Lung (tissue), 11 donors: ENCODE measurements at regions not wholly inside any gene's neighbourhood (a gene's known extent, or its start where the extent isn't known, plus 50 kb on each side); places are given as distances from the start of the nearest gene placed in this dataset.

Source experiments
- ATAC-seq: fragments of 200-7000 bp; cut with Tn5 transposase; one replicate; pipeline ENCODE4 v1.9.1; 2020; ENCODE audit warnings: moderate number of reproducible peaks; ENCODE audit not compliant: insufficient read depth, low FRiP score
- DNase-seq, 3 donors: peaks; one replicate each; pipeline ENCODE4 v3.0.0-alpha.2; 2013 to 2017
- H3K27ac ChIP-seq, 2 donors: one replicate each; pipeline ENCODE4 v1.5.1; 2013; ENCODE audit warnings: mild to moderate bottlenecking in 2 of 2, moderate library complexity in 2 of 2, control low read depth in 1 of 2, inconsistent platforms in 1 of 2, low read depth in 1 of 2, low read length in 1 of 2
- H3K27me3 ChIP-seq, 3 donors: one replicate each; pipeline ENCODE4 v1.5.1; 2013; ENCODE audit warnings: low read length in 2 of 3; ENCODE audit not compliant: control insufficient read depth in 3 of 3, insufficient read depth in 3 of 3
- H3K36me3 ChIP-seq, 4 donors: one replicate each; pipeline ENCODE4 v1.5.1; 2013; ENCODE audit warnings: low read length in 4 of 4, mild to moderate bottlenecking in 1 of 4, moderate library complexity in 1 of 4; ENCODE audit not compliant: control insufficient read depth in 4 of 4, insufficient read depth in 4 of 4
- H3K4me1 ChIP-seq, 5 donors: one replicate each; pipeline ENCODE4 v1.5.1; 2013; ENCODE audit warnings: low read length in 5 of 5, mild to moderate bottlenecking in 2 of 5, moderate library complexity in 1 of 5; ENCODE audit not compliant: control insufficient read depth in 5 of 5, insufficient read depth in 5 of 5
- H3K4me3 ChIP-seq: one replicate; pipeline ENCODE4 v1.5.1; 2013; ENCODE audit warnings: mild to moderate bottlenecking, control low read depth, moderate library complexity
- H3K9ac ChIP-seq, 2 donors: one replicate each; pipeline ENCODE4 v1.5.1; 2013; ENCODE audit warnings: low read length in 2 of 2, control low read depth in 1 of 2; ENCODE audit not compliant: insufficient read depth in 1 of 2
- H3K9me3 ChIP-seq, 4 donors: one replicate each; pipeline ENCODE4 v1.5.1; 2013; ENCODE audit warnings: low read length in 3 of 4, mild to moderate bottlenecking in 1 of 4, moderate library complexity in 1 of 4; ENCODE audit not compliant: control insufficient read depth in 4 of 4, insufficient read depth in 3 of 4
- CTCF ChIP-seq: IDR thresholded peaks from 2 replicates; pipeline ENCODE4 v1.5.1; 2012; ENCODE audit warnings: mild to moderate bottlenecking; ENCODE audit errors: control extremely low read depth, extremely low read depth
- WGBS, 2 donors: extraction: QIAGEN DNeasy Blood & Tissue Kit; methylation state at CpG; one replicate each; pipeline ENCODE4 v1.1.7; 2013; 5-methylcytosine and 5-hydroxymethylcytosine counted together
- donor health status: control.
- donor health status: control.
- donor health status: Bipolar disorder and iron deficiency.
- donor health status: healthy.
- donor health status: DM: yes; HTN: yes; CAD: no.

GRCh38 chr15:66646308-66646707 is 55.7 kb upstream of the SMAD6 start:
- ATAC-seq (no peak), DNase-seq (no peak)
- H3K27me3 ChIP-seq, result no peaks in the 10 kb centered on the region
- no peak for TF ChIP-seq CTCF
- no peaks in the 10 kb centered on the region for H3K36me3 ChIP-seq
- WGBS, 2 donors, result 67 to 77% methylated on average over 9 of the region's 9 CpGs
- H3K9ac ChIP-seq, result no peak overlapping the region
- H3K4me3 ChIP-seq, result no peak overlapping the region
- peaks cover 0 to 29% (median 12%) of the 10 kb centered on the region in 5 donors for H3K4me1 ChIP-seq
- H3K27ac ChIP-seq, result peak overlapping the region in 1 of 2 donors; percentile 80
- H3K9me3 ChIP-seq, result peaks cover 0 to 3% (median 0%) of the 10 kb centered on the region in 4 donors

GRCh38 chr15:66646799-66647198 is 55.2 kb upstream of the SMAD6 start:
- H3K27ac ChIP-seq, result peak overlapping the region in 1 of 2 donors; percentile 85
- H3K9ac ChIP-seq, result no peak overlapping the region
- H3K9me3 ChIP-seq, result peaks cover 0 to 3% (median 0%) of the 10 kb centered on the region in 4 donors
- TF ChIP-seq CTCF, result no peak
- ATAC-seq (no peak), DNase-seq (no peak)
- H3K4me1 ChIP-seq, result peaks cover 0 to 29% (median 12%) of the 10 kb centered on the region in 5 donors
- H3K27me3 ChIP-seq, result no peaks in the 10 kb centered on the region
- no peak overlapping the region for H3K4me3 ChIP-seq
- H3K36me3 ChIP-seq, result no peaks in the 10 kb centered on the region

- DNase-seq (no peak), ATAC-seq (no peak)
- TF ChIP-seq CTCF, result no peak
- peaks cover 0 to 3% (median 0%) of the 10 kb centered on the region in 4 donors for H3K9me3 ChIP-seq
- no peaks in the 10 kb centered on the region for H3K36me3 ChIP-seq
- H3K4me1 ChIP-seq, result peaks cover 0 to 29% (median 12%) of the 10 kb centered on the region in 5 donors
- WGBS, 2 donors, result 44 to 68% methylated on average over 16 of the region's 16 CpGs
- H3K9ac ChIP-seq, result no peak overlapping the region
- H3K27ac ChIP-seq, result peak overlapping the region; percentile 48 to 85
- H3K27me3 ChIP-seq, result no peaks in the 10 kb centered on the region
- H3K4me3 ChIP-seq, result no peak overlapping the region
Measured at GRCh38 chr15:66647358-66647757, 54.7 kb upstream of the SMAD6 start.

- ATAC-seq (no peak), DNase-seq (no peak)
- Histone ChIP-seq H3K27me3 (no peaks in the 10 kb centered on the region), H3K4me1 (peaks cover 0 to 26% (median 12%) of the 10 kb centered on the region in 5 donors), H3K9me3 (peaks cover 0 to 3% (median 0%) of the 10 kb centered on the region in 4 donors), H3K9ac (no peak overlapping the region), H3K4me3 (no peak overlapping the region), H3K27ac (peak overlapping the region in 1 of 2 donors; percentile 51), H3K36me3 (no peaks in the 10 kb centered on the region)
- 79 to 81% methylated on average over 3 of the region's 3 CpGs for WGBS, 2 donors
- no peak for TF ChIP-seq CTCF
Measured at GRCh38 chr15:66648588-66648987, 53.4 kb upstream of the SMAD6 start.
